C4-2B (cell line): ENCODE measurements at regions not wholly inside any gene's neighbourhood (a gene's known extent, or its start where the extent isn't known, plus 50 kb on each side); places are given as distances from the start of the nearest gene placed in this dataset.

Experiments used
- CTCF ChIP-seq: fragments of 450-650 bp; conservative IDR thresholded peaks from 2 replicates; pipeline ENCODE4 v1.5.1; 2017; ENCODE audit warnings: mild to moderate bottlenecking
- ZFX ChIP-seq: fragments of 450-650 bp; IDR thresholded peaks from 2 replicates; pipeline ENCODE4 v1.6.1; 2017

GRCh38 chr11:129546266-129546665 lies 170.6 kb downstream of the BARX2 start:
- TF ChIP-seq CTCF: no peak
- TF ChIP-seq ZFX: no peak
